Activated T-helper 2 cell treated with anti-CD3 and anti-CD28 coated beads, Interferon-gamma antibody, Interleukin-2, Interleukin-4, amounts not matched to agents 10 μg/mL and 5 μg/mL and 100 μg/mL, durations not matched to agents 14 hours and 24 hours and 36 hours (primary cell): ENCODE measurements at regions not wholly inside any gene's neighbourhood (a gene's known extent, or its start where the extent isn't known, plus 50 kb on each side); places are given as distances from the start of the nearest gene placed in this dataset.

Experiments used
- DNase-seq: peaks from one replicate; pipeline ENCODE4 v3.0.0; 2021; ENCODE audit warnings: low spot score
- H3K27ac Mint-ChIP-seq: one replicate; pipeline ENCODE4 v1.8.0; 2021; ENCODE audit warnings: mixed read lengths
- H3K27me3 Mint-ChIP-seq: one replicate; pipeline ENCODE4 v1.8.0; 2021; ENCODE audit warnings: low read depth, mixed read lengths
- H3K36me3 Mint-ChIP-seq: one replicate; pipeline ENCODE4 v1.8.0; 2021; ENCODE audit warnings: low read depth, mixed read lengths
- H3K4me1 Mint-ChIP-seq: one replicate; pipeline ENCODE4 v1.8.0; 2021; ENCODE audit warnings: low read depth, mixed read lengths
- H3K4me3 Mint-ChIP-seq: one replicate; pipeline ENCODE4 v1.8.0; 2021; ENCODE audit warnings: low read depth, mild to moderate bottlenecking, moderate library complexity, mixed read lengths
- H3K9me3 Mint-ChIP-seq: one replicate; pipeline ENCODE4 v1.8.0; 2021; ENCODE audit warnings: mixed read lengths
- intact Hi-C: fragments of 100-400 bp; cut with micrococcal nuclease; formaldehyde crosslinking; loops from one replicate; pipeline ENCODE4 v1.15.1; 2023

GRCh38 chr22:26797910-26798309 lies 140.5 kb downstream of the MIAT start:
- Mint-ChIP-seq H3K36me3 (peaks cover 4% of the 10 kb centered on the region), H3K9me3 (no peaks in the 10 kb centered on the region), H3K4me1 (no peaks in the 10 kb centered on the region), H3K4me3 (no peak overlapping the region), H3K27ac (no peak overlapping the region), H3K27me3 (no peaks in the 10 kb centered on the region)
- no peak for DNase-seq
- intact Hi-C loops = no loop called here

GRCh38 chr22:26798462-26799065 lies 141.2 kb downstream of the MIAT start:
- no peak overlapping the region for H3K27ac Mint-ChIP-seq
- H3K9me3 Mint-ChIP-seq = no peaks in the 10 kb centered on the region

GRCh38 chr22:26800858-26801257 lies 143.5 kb downstream of the MIAT start:
- Mint-ChIP-seq H3K27me3 (no peaks in the 10 kb centered on the region), H3K4me1 (no peaks in the 10 kb centered on the region), H3K9me3 (no peaks in the 10 kb centered on the region), H3K4me3 (no peak overlapping the region), H3K36me3 (no peaks in the 10 kb centered on the region), H3K27ac (no peak overlapping the region)
- DNase-seq = no peak
- intact Hi-C loops = no loop called here

More at GRCh38 chr22:26798462-26799065, 141.2 kb downstream of the MIAT start:
- H3K27me3 Mint-ChIP-seq = no peaks in the 10 kb centered on the region
- H3K4me3 Mint-ChIP-seq = no peak overlapping the region
- no peaks in the 10 kb centered on the region for H3K4me1 Mint-ChIP-seq
- DNase-seq = no peak
- intact Hi-C loops = no loop called here
- peaks cover 3% of the 10 kb centered on the region for H3K36me3 Mint-ChIP-seq

- H3K4me1 Mint-ChIP-seq = no peaks in the 10 kb centered on the region
- H3K4me3 Mint-ChIP-seq = no peak overlapping the region
- no peaks in the 10 kb centered on the region for H3K27me3 Mint-ChIP-seq
- no peak overlapping the region for H3K27ac Mint-ChIP-seq
- no peak for DNase-seq
- intact Hi-C loops = no loop called here
- no peaks in the 10 kb centered on the region for H3K9me3 Mint-ChIP-seq
- no peaks in the 10 kb centered on the region for H3K36me3 Mint-ChIP-seq
Observed at GRCh38 chr22:26801449-26801848, 144.1 kb downstream of the MIAT start.

GRCh38 chr22:26804315-26804714 lies 146.9 kb downstream of the MIAT start:
- H3K4me3 Mint-ChIP-seq = no peak overlapping the region
- H3K27me3 Mint-ChIP-seq = no peaks in the 10 kb centered on the region
- no peaks in the 10 kb centered on the region for H3K9me3 Mint-ChIP-seq
- no peak for DNase-seq
- intact Hi-C loops = no loop called here
- no peaks in the 10 kb centered on the region for H3K36me3 Mint-ChIP-seq
- H3K4me1 Mint-ChIP-seq = no peaks in the 10 kb centered on the region
- no peak overlapping the region for H3K27ac Mint-ChIP-seq

- H3K36me3 Mint-ChIP-seq = no peaks in the 10 kb centered on the region
- no peaks in the 10 kb centered on the region for H3K9me3 Mint-ChIP-seq
- H3K4me1 Mint-ChIP-seq = no peaks in the 10 kb centered on the region
- no peaks in the 10 kb centered on the region for H3K27me3 Mint-ChIP-seq
- H3K4me3 Mint-ChIP-seq = no peak overlapping the region
- no peak overlapping the region for H3K27ac Mint-ChIP-seq
- intact Hi-C loops = no loop called here
- DNase-seq = no peak
Observed at GRCh38 chr22:26804911-26805539, 147.6 kb downstream of the MIAT start.

GRCh38 chr22:26806445-26807175 lies 149.2 kb downstream of the MIAT start:
- DNase-seq = no peak
- intact Hi-C loops = no loop called here
- H3K27me3 Mint-ChIP-seq = no peaks in the 10 kb centered on the region
- H3K36me3 Mint-ChIP-seq = no peaks in the 10 kb centered on the region
- H3K4me1 Mint-ChIP-seq = no peaks in the 10 kb centered on the region
- H3K4me3 Mint-ChIP-seq = no peak overlapping the region
- no peak overlapping the region for H3K27ac Mint-ChIP-seq
- no peaks in the 10 kb centered on the region for H3K9me3 Mint-ChIP-seq

GRCh38 chr22:26811647-26811992 lies 154.2 kb downstream of the MIAT start:
- Mint-ChIP-seq H3K4me1 (no peaks in the 10 kb centered on the region), H3K27me3 (no peaks in the 10 kb centered on the region), H3K9me3 (no peaks in the 10 kb centered on the region), H3K36me3 (no peaks in the 10 kb centered on the region), H3K4me3 (no peak overlapping the region), H3K27ac (no peak overlapping the region)
- intact Hi-C loops = no loop called here
- no peak for DNase-seq

GRCh38 chr22:26812731-26813130 lies 155.3 kb downstream of the MIAT start:
- Mint-ChIP-seq H3K27ac (no peak overlapping the region), H3K9me3 (peaks cover 3% of the 10 kb centered on the region), H3K27me3 (no peaks in the 10 kb centered on the region), H3K36me3 (no peaks in the 10 kb centered on the region), H3K4me1 (no peaks in the 10 kb centered on the region), H3K4me3 (no peak overlapping the region)
- no peak for DNase-seq
- intact Hi-C loops = no loop called here

GRCh38 chr22:26816726-26817125 lies 159.3 kb downstream of the MIAT start:
- H3K4me1 Mint-ChIP-seq = no peaks in the 10 kb centered on the region
- H3K4me3 Mint-ChIP-seq = no peak overlapping the region
- peaks cover 9% of the 10 kb centered on the region for H3K9me3 Mint-ChIP-seq
- H3K36me3 Mint-ChIP-seq = no peaks in the 10 kb centered on the region
- DNase-seq = no peak
- H3K27ac Mint-ChIP-seq = no peak overlapping the region
- intact Hi-C loops = no loop called here
- no peaks in the 10 kb centered on the region for H3K27me3 Mint-ChIP-seq

GRCh38 chr22:26817926-26818325 lies 160.5 kb downstream of the MIAT start:
- H3K4me1 Mint-ChIP-seq = no peaks in the 10 kb centered on the region
- H3K27me3 Mint-ChIP-seq = no peaks in the 10 kb centered on the region
- no peak for DNase-seq
- H3K9me3 Mint-ChIP-seq = peaks cover 9% of the 10 kb centered on the region
- no peak overlapping the region for H3K27ac Mint-ChIP-seq
- intact Hi-C loops = no loop called here
- no peaks in the 10 kb centered on the region for H3K36me3 Mint-ChIP-seq
- H3K4me3 Mint-ChIP-seq = no peak overlapping the region

- Mint-ChIP-seq H3K4me1 (no peaks in the 10 kb centered on the region), H3K4me3 (no peak overlapping the region), H3K36me3 (no peaks in the 10 kb centered on the region), H3K27me3 (no peaks in the 10 kb centered on the region), H3K9me3 (peaks cover 9% of the 10 kb centered on the region), H3K27ac (no peak overlapping the region)
- intact Hi-C loops = no loop called here
- no peak for DNase-seq
Observed at GRCh38 chr22:26821854-26822253, 164.5 kb downstream of the MIAT start.

GRCh38 chr22:26822313-26822712 lies 164.9 kb downstream of the MIAT start:
- no peaks in the 10 kb centered on the region for H3K36me3 Mint-ChIP-seq
- H3K4me3 Mint-ChIP-seq = no peak overlapping the region
- no peak for DNase-seq
- intact Hi-C loops = no loop called here
- no peak overlapping the region for H3K27ac Mint-ChIP-seq
- no peaks in the 10 kb centered on the region for H3K4me1 Mint-ChIP-seq
- H3K27me3 Mint-ChIP-seq = no peaks in the 10 kb centered on the region
- peaks cover 8% of the 10 kb centered on the region for H3K9me3 Mint-ChIP-seq
